Muscle layer of duodenum (tissue), 2 donors: ENCODE measurements at regions not wholly inside any gene's neighbourhood (a gene's known extent, or its start where the extent isn't known, plus 50 kb on each side); places are given as distances from the start of the nearest gene placed in this dataset.
"Not testable (repeated sequence)": the region's sequence is repeated elsewhere in the genome, so short reads cannot be mapped to it uniquely, and the experiment has no call there.

Source experiments
- H3K27ac ChIP-seq: one replicate; pipeline ENCODE4 v1.7.0; 2013; ENCODE audit warnings: mild to moderate bottlenecking, low read length
- H3K27me3 ChIP-seq: one replicate; pipeline ENCODE4 v1.7.0; 2013; ENCODE audit warnings: low read depth, mild to moderate bottlenecking, control low read depth, low read length
- H3K36me3 ChIP-seq, 2 donors: one replicate each; pipeline ENCODE4 v1.7.0; 2013; ENCODE audit warnings: low read length in 2 of 2, control low read depth in 1 of 2, mild to moderate bottlenecking in 1 of 2; ENCODE audit not compliant: insufficient read depth in 2 of 2, control insufficient read depth in 1 of 2
- H3K4me1 ChIP-seq, 2 donors: one replicate each; pipeline ENCODE4 v1.7.0; 2013; ENCODE audit warnings: low read length in 2 of 2, mild to moderate bottlenecking in 2 of 2, control low read depth in 1 of 2, moderate library complexity in 1 of 2; ENCODE audit not compliant: insufficient read depth in 2 of 2, control insufficient read depth in 1 of 2
- H3K4me3 ChIP-seq, 2 donors: one replicate each; pipeline ENCODE4 v1.7.0; 2013; ENCODE audit warnings: low read length in 2 of 2, low read depth in 1 of 2, mild to moderate bottlenecking in 1 of 2
- H3K9me3 ChIP-seq, 2 donors: one replicate each; pipeline ENCODE4 v1.7.0; 2013; ENCODE audit warnings: low read length in 2 of 2, control low read depth in 1 of 2, mild to moderate bottlenecking in 1 of 2; ENCODE audit not compliant: control insufficient read depth in 1 of 2
- donor health status: healthy.

DNA sequence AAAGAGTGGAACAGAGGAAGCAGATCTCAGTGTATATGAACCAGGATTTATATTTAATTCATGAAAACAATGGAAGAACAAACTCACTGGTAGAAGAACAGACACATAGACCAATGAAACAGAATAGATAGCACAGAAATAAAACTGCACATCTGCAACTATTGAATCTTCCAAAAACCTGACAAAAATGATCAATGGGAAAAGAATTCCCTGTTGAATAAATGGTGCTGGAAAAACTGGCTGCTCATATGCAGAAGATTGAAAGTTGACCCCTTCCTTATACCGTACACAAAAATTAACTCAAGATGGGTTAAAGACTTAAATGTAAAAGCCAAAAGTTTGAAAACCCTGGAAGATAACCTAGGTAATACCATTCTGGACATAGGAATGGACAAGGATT lies 391.0 kb downstream of the MAGEB5 start:
- Histone ChIP-seq H3K27ac (no peak overlapping the region), H3K9me3 (no peaks in the 10 kb centered on the region), H3K4me3 (no peak overlapping the region), H3K36me3 (no peaks in the 10 kb centered on the region), H3K27me3 (no peaks in the 10 kb centered on the region), H3K4me1 (no peaks in the 10 kb centered on the region)

DNA sequence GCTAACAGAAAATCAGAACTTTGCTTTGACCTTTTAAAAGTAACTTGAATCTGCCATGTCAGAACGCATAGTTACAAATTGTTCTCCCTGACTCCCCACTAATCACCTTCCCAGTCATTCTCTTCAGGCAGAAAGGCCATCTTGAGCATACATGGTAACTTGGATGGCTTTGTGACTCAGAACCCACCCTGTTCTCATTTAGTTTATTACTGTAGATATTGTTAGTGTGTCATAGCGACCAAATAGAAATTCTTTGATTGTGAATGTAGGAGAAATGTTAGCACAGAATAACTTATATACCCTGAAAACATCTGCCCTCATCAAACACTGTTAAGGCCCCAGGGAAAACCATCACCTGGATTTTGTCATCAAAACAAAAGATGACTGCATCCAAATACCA lies 382.0 kb downstream of the MAGEB5 start:
- H3K27me3 ChIP-seq = no peaks in the 10 kb centered on the region
- H3K9me3 ChIP-seq = no peaks in the 10 kb centered on the region

DNA sequence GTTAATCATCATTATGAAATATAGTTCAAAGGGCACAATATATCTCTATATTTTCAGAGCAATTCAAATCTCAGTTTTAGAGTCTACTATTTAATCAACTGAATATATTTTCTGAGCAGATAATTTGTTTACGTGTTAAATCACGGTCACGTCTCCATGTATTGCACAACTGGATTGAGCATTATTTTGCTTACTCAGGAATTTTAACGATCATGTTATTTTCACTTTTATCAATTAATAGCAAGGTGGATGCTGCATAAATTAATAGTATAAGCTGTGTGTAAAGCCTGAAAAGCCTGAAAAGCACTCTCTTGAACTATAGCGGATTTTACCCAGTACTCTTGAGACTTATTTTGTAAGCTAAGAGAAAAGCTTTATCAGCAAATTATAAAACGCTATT lies 374.9 kb downstream of the MAGEB5 start:
- no peaks in the 10 kb centered on the region for H3K4me1 ChIP-seq
- H3K27ac ChIP-seq = no peak overlapping the region
- H3K27me3 ChIP-seq = no peaks in the 10 kb centered on the region
- H3K9me3 ChIP-seq = no peaks in the 10 kb centered on the region
- no peaks in the 10 kb centered on the region for H3K36me3 ChIP-seq
- no peak overlapping the region for H3K4me3 ChIP-seq

More for the DNA sequence above, 382.0 kb downstream of the MAGEB5 start:
- Histone ChIP-seq H3K27ac (no peak overlapping the region), H3K4me3 (no peak overlapping the region), H3K36me3 (no peaks in the 10 kb centered on the region), H3K4me1 (no peaks in the 10 kb centered on the region)

DNA sequence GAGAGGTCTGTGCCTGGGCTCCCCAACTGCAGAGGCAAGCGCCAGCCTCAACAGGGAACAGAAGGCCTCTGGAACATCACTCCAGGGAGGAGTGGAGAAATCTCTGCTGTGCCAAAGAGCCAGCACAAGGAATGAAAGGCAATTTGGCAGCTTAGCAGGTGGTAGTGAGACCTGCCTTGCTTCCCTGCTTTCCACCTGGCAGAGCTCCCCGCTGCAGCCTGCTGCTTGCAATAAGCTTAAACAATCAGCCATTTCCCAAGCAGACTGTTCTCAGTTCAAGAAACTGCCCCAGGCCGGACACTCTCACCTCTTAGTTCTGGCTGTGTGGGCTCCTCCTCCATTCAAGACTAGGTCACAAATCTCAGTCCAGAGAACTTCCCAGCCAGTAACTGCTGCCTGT lies 370.6 kb downstream of the MAGEB5 start:
- Histone ChIP-seq H3K4me3 (no peak overlapping the region), H3K36me3 (no peaks in the 10 kb centered on the region), H3K27me3 (no peaks in the 10 kb centered on the region), H3K9me3 (no peaks in the 10 kb centered on the region), H3K27ac (no peak overlapping the region), H3K4me1 (no peaks in the 10 kb centered on the region)

DNA sequence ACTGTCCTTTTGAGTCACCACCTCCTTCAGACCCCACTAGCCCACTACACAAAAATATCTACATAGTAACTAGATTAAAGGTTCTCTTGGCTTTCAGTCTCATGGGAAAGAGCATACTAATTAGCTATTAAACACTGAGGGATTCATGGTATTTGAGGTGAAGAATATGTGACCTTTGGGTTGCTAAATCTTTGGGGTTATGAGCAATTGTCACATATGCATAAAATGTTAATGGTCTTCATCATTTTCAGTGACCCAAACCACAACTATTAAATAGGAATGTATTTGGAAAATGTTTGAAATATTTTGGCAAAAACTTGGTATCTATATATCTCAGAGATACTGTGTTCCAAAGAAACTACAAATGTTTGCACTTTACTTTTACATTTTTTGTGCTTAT lies 365.1 kb downstream of the MAGEB5 start:
- Histone ChIP-seq H3K4me3 (no peak overlapping the region), H3K4me1 (no peaks in the 10 kb centered on the region), H3K9me3 (no peaks in the 10 kb centered on the region), H3K36me3 (no peaks in the 10 kb centered on the region), H3K27me3 (no peaks in the 10 kb centered on the region), H3K27ac (no peak overlapping the region)

DNA sequence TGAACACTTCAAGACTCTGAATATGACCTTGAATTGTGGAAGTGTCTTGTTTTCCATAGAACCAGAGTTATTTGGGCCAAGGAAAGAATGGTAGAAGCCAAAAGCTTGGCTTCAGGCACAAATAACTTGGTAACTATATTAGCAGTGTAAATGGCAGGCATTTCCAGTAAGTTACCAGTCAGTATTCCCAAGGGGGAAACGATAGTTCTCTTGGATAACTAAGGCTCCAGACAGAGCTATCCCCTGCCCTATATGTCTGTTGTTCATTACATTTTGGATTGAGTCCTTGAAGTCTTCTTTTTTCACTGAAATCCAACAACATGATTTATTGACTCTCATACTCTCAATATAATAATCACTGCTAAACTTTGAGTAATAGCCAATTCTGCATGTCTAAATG lies 364.1 kb downstream of the MAGEB5 start:
- Histone ChIP-seq H3K27me3 (no peaks in the 10 kb centered on the region), H3K36me3 (no peaks in the 10 kb centered on the region), H3K27ac (no peak overlapping the region), H3K4me3 (no peak overlapping the region), H3K4me1 (no peaks in the 10 kb centered on the region), H3K9me3 (no peaks in the 10 kb centered on the region)

DNA sequence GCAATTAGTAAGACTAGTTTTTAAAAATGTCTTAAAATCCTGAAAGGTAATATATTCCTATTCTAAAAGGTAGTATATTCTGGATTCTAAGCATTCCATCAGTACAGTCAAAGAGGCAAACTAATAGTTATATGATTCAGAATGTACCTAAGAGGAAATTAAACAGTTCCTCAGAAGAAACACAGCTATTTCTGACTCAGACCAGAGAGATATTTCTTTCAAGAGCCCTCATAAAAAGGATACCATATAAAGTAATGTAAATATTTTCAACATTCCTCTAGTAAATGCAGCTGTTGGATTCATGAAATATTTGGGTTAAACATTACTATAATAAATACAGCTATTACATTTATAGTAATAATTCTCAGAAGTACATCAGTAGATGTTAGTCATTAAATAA lies 358.3 kb downstream of the MAGEB5 start:
- no peaks in the 10 kb centered on the region for H3K9me3 ChIP-seq
- H3K27ac ChIP-seq = no peak overlapping the region
- no peaks in the 10 kb centered on the region for H3K36me3 ChIP-seq
- no peak overlapping the region for H3K4me3 ChIP-seq
- no peaks in the 10 kb centered on the region for H3K27me3 ChIP-seq
- H3K4me1 ChIP-seq = no peaks in the 10 kb centered on the region

DNA sequence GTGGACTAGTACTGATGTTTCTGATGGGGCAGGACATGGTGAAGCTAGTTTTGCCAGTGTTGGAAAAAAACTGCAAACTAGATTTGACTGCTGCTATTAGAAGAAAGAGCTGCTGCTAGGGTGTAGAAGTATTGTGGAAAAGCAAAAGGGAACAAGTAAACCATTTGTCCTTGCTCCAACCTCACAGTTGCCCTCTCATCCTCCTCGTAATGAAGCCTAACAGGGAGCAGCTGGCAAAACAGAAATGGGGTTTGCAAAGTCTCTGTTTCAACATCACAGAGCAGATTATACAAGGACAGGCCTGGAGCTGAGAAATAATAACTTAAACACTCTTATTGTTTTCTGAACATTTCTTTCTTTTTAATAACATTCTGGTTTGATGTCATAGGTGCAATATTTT lies 346.2 kb downstream of the MAGEB5 start:
- Histone ChIP-seq H3K27me3 (no peaks in the 10 kb centered on the region), H3K27ac (no peak overlapping the region), H3K9me3 (no peaks in the 10 kb centered on the region), H3K4me1 (no peaks in the 10 kb centered on the region), H3K4me3 (no peak overlapping the region), H3K36me3 (no peaks in the 10 kb centered on the region)

DNA sequence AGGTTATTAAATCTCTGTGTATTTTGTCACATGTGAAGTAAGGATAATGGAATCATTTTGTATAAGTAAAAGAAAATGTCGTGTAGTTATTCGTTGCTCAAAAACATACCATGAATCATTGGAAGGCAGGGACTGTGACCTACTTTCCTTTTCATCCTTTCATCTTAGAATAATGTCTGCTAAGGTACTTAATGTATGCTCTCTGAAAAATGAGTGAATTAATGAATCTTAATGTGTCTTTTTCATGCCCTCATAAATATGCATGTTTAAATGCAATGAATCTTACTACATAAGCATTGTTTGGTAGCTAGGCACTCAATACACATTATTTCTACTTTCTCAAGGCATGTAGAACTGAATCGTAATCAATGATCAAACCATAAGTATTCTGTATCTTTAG lies 343.9 kb downstream of the MAGEB5 start:
- no peaks in the 10 kb centered on the region for H3K27me3 ChIP-seq
- H3K27ac ChIP-seq = no peak overlapping the region
- no peaks in the 10 kb centered on the region for H3K36me3 ChIP-seq
- H3K4me1 ChIP-seq = no peaks in the 10 kb centered on the region
- no peaks in the 10 kb centered on the region for H3K9me3 ChIP-seq
- H3K4me3 ChIP-seq = no peak overlapping the region

DNA sequence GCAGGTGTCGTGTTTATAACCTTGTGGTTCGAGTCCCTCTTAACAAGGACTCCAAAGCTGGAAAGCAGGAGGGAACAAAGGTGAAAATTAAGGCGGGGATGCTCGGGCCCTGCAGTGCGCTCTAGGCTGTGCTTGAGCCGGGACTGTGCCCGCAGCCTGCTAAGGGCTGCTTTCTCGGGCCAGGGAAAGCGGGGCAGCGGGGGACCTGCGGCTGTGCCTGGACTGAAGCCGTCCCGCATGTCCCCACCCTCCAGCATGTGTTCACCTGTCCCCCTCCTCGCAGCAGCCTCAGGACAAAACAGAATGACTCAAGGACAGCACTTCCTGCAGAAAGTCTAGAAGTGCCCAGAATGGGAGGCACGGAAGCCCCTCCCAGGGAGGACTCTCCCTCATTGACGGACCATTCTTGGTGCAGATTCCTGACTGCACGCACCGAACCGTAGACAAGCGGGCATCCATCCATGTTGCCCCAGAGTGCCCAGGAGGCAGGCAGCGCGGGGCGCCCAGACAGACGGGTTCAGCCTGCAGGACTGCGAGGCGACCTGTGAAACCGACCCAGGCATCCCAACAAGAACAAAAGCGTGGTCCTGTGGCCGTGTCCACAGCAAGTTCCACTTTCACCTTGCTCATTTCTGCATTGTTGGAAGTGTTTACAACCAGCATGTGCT lies 342.9 kb downstream of the MAGEB5 start:
- Histone ChIP-seq H3K27me3 (no peaks in the 10 kb centered on the region), H3K9me3 (no peaks in the 10 kb centered on the region), H3K27ac (no peak overlapping the region), H3K4me1 (no peaks in the 10 kb centered on the region), H3K4me3 (no peak overlapping the region), H3K36me3 (no peaks in the 10 kb centered on the region)

DNA sequence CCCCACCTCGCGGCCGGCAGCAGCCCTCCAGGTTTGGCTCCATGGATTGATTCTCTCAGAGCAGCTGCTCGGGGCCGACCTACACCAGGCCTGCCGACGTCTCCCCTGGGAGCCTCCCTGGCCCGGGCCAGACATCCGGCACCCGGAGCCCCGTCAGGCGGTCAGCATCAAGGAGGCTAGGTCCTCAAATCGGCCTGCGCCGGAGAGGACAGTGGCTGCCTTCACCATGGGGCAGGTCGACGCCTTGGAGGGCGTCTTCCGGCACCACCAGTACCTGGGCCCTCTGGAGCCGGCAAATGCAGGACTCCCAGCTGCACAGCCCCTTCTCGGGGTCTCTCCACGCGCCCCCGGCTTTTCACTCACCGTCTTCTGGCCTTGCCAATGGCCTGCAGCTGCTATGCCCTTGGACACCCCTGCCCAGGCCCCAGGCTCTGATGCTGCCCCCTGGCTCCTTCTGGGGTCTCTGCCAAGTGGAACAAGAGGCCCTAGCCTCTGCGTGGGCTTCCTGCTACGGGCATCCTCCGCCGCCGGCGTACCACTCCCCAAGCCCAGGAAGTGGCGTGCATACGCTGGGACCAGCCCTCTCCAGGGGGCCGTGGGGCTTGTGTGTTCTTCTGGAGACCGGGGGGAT lies 341.8 kb downstream of the MAGEB5 start:
- no peaks in the 10 kb centered on the region for H3K9me3 ChIP-seq

DNA sequence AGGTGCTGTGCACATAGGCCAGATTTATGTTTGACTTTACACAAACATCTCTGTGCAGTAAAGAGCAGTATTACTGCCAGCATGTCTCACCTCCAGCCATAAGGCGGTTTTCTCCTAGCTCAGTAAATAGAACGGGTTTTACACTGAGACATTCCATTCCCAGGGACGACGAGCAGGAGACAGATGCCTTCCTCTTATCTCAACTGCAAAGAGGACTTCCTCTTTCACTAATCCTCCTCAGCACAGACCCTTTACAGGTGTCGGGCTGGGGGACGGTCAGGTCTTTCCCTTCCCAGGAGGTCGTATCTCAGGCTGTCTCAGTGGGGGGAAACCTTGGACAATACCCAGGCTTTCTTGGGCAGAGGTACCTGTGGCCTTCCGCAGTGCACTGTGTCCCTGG lies 309.8 kb downstream of the MAGEB5 start:
- not testable (repeated sequence) for H3K27ac ChIP-seq, H3K9me3 ChIP-seq, H3K36me3 ChIP-seq, H3K4me3 ChIP-seq, H3K27me3 ChIP-seq, H3K4me1 ChIP-seq

More for the DNA sequence above, 341.8 kb downstream of the MAGEB5 start:
- no peaks in the 10 kb centered on the region for H3K4me1 ChIP-seq
- no peaks in the 10 kb centered on the region for H3K36me3 ChIP-seq
- no peak overlapping the region for H3K27ac ChIP-seq
- H3K4me3 ChIP-seq = no peak overlapping the region
- no peaks in the 10 kb centered on the region for H3K27me3 ChIP-seq
